Esophagus mucosa (tissue), 1 donor: ENCODE measurements at regions not wholly inside any gene's neighbourhood (a gene's known extent, or its start where the extent isn't known, plus 50 kb on each side); places are given as distances from the start of the nearest gene placed in this dataset.

Experiments
- ATAC-seq: fragments of 200-7000 bp; cut with Tn5 transposase; one replicate; pipeline ENCODE4 v1.9.1; 2020
- donor health status: DM: yes; HTN: yes; CAD: no.

- ATAC-seq: no peak
Measured at GRCh38 chr4:19774690-19775256, 476.9 kb upstream of the SLIT2 start.

DNA sequence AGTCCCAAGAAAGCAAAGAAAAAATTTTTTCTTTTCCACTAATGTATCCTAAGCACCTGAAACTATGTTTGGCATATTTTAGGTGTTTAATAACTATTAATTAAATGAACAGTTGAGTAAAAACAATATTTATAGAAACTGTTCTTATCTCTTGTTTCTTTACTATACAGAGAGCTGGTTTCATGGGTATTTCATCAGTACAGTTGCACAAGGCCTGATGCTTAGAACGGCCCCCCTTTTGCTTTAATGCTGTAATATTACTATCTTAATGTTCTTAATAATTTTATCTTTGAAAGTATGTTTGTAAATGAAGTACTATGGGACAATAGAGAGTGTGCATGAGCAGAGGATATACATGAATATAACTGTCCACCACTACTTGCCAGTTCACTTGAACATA is 479.1 kb upstream of the SLIT2 start:
- no peak for ATAC-seq

GRCh38 chr4:19756661-19757060 is 495.0 kb upstream of the SLIT2 start:
- peak; percentile 69 for ATAC-seq

DNA sequence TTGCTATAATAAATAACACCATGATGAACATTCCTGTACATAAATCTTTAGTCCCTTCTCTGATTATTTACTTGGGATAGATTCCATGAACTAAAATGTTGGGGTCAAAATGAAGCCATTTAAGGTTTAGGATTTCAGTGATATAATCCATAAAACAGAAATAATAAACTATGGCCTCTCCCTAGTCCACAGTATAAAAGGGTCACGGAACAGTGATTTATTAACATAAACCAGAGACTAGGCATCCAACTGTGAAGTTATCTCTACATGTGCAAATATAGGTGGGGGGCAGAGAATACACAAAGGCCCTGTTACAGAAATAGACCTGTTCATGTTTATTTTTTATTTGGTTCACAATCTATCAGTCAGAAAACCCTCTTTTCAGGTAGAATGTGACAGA is 499.1 kb upstream of the SLIT2 start:
- no peak for ATAC-seq

DNA sequence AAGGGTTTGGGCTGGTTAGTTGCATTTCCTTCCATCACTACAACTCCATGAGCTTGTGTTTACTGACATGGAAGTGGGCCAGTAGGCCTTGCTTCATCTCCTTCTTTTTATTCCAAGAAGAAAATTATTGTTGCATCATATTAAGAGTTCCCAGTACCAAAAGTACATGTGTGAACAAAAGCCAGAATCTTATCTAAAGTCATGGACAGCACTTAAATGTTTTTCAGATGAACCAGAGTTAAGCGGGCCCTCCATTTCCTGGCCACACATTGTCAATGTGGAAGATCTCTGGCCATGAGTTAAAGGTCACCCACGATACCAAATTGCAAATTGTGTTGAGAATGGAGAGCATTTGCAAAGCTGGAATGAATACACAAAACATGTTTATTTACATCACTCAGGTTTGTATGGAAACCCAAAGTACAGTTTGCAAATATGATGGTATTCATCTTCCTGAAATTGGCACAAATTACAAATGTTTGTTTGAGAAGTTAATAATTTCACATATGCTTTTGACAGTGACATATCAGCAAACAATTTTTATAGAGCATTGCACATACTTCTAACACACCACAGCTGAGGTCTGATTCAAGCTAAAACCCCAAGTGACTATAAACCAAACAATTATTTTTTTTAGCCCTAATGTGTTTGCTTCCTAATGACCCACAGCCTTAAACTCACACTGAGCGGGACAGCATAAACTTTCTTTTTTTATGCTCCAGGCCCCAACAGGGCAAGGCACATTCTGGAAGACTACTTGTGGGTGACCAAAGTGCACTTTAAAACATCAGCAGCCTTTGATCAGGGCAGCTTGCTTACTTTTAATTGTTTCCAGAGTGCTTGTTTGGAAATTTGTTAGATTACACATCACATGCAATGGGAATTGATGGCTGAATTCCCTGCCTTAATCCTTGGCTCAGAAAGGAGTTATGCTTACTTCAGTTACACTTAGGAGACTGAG is 502.9 kb upstream of the SLIT2 start:
- no peak for ATAC-seq

- ATAC-seq: no peak
Measured at GRCh38 chr4:19746377-19746776, 505.3 kb upstream of the SLIT2 start.

DNA sequence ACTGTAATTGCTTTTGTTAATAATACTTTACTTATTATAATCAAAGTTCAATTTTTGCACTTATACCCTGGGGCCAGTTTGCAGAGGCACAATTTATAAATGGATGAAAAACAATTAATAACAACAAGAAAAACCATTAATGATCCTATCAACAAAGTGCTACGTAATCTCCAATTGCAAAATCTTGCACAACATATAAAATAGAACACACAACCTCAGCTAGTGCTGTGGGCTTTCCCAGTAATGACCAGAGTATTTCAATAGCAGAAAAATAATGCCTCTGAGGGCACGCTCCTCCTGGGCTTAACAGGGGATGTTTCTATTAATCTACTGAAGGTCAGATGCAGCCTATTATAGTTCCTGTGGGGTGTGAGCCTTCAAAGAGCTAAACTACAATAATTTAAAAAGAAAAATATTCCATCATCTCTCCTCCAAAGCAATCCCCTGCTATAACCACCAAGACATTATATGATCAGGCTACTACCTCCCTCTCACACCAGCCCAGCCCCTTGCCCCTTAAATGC is 508.5 kb upstream of the SLIT2 start:
- no peak for ATAC-seq

DNA sequence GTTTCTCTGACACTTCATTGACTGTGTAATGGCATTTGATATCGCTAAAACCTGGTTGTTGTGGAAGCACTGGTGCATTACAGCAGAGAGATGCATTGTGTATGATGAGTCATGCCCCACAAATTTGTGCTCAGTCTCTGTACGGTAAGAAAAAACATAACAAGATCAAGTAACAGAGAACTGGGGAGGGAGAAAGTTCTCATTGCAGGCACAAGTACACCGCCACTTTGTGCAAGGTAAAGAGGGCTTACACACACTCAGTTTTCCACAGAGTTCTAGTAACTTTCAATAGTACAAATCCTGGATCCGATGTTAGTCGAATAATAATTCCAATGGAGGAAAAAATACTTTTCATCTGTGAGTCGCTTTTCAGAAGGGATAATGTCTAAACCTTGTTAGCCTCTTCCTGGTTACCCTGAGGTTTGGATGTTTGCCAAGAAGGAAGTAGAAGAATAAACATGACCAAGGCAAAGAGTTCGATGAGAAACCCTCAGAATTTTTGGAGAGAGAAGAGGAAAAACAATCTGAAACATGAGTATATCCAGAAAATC is 512.5 kb upstream of the SLIT2 start:
- ATAC-seq: peak; percentile 85

GRCh38 chr4:19736968-19737756 is 514.5 kb upstream of the SLIT2 start:
- ATAC-seq: no peak

DNA sequence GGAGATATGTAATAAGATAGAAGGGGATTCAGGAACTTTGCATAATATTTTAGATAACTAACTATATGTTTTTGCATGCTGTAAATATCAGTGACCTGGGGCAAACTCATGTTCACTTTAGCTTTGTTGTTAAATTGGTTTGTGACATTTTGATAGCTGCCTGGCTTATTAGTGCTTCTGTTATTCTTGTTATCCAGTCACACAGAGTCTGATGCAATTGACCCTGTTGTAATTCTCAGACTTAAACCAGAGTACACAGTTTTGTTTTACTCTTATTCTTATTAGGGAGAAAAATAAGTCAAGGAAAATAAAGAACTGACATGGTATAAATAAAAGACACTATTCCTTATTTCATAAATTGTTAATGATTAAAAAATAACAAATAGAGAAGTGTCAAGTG is 516.7 kb upstream of the SLIT2 start:
- no peak for ATAC-seq

- ATAC-seq: no peak
Measured at GRCh38 chr4:19729886-19730651, 521.6 kb upstream of the SLIT2 start.

DNA sequence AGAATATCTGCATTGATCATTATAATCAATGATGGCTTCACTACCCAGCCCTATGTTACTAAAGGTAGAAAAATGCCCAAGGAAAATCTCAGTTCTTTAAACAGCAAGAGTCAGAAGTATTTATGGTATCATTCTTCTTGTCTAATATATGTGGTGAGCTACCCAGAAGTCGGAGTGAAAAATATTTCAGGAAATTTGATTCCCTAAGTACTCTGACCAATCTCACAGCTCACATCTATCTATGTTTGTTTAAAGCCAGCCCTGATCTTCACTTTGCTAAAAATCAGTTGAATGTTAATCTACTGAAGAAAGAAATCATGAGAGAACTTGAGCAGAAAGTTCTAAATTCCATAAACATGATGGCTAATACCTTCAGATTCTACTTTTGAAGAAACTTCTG is 522.9 kb upstream of the SLIT2 start:
- no peak for ATAC-seq

DNA sequence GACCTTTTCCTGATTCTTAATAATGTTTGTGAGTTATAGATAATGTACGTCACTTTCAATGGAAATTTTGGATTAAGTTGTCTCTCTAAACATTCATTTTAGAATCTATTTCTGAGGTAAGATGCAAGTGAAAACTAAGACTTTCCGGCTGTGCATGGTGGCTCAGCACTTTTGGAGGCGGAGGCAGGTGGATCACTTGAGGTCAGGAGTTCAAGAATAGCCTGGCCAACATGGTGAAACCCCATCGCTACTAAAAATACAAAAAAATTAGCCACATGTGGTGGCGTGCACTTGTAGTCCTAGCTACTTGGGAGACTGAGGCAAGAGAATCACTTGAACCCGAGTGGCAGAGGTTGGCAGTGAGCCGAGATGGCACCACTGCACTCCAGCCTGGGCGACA is 524.6 kb upstream of the SLIT2 start:
- ATAC-seq: no peak

- ATAC-seq: no peak
Measured at GRCh38 chr4:19725130-19725529, 526.6 kb upstream of the SLIT2 start.

GRCh38 chr4:19722404-19722803 is 529.3 kb upstream of the SLIT2 start:
- no peak for ATAC-seq

GRCh38 chr4:19721587-19721986 is 530.1 kb upstream of the SLIT2 start:
- ATAC-seq: no peak

- no peak for ATAC-seq
Measured at GRCh38 chr4:19720610-19721009, 531.1 kb upstream of the SLIT2 start.

GRCh38 chr4:19720190-19720589 is 531.5 kb upstream of the SLIT2 start:
- no peak for ATAC-seq

GRCh38 chr4:19711871-19712270 is 539.8 kb upstream of the SLIT2 start:
- no peak for ATAC-seq

- no peak for ATAC-seq
Measured at GRCh38 chr4:19707876-19708275, 543.8 kb upstream of the SLIT2 start.

- no peak for ATAC-seq
Measured at GRCh38 chr4:19703391-19703790, 548.3 kb upstream of the SLIT2 start.

- no peak for ATAC-seq
Measured at GRCh38 chr4:19700992-19701391, 550.7 kb upstream of the SLIT2 start.
